Nephron (organoid): ENCODE measurements at regions not wholly inside any gene's neighbourhood (a gene's known extent, or its start where the extent isn't known, plus 50 kb on each side); places are given as distances from the start of the nearest gene placed in this dataset.

Experiments
- H3K27ac Mint-ChIP-seq, 3 experiments: 2 replicates each; pipeline ENCODE4 v1.8.0; 2020; ENCODE audit warnings: mixed read lengths in 3 of 3, mild to moderate bottlenecking in 2 of 3, moderate library complexity in 1 of 3
- H3K27me3 Mint-ChIP-seq: 2 replicates; pipeline ENCODE4 v1.8.0; 2021; ENCODE audit warnings: low read depth, mild to moderate bottlenecking, moderate library complexity, mixed read lengths
- H3K36me3 Mint-ChIP-seq: 2 replicates; pipeline ENCODE4 v1.8.0; 2020; ENCODE audit warnings: low read depth, mixed read lengths
- H3K4me1 Mint-ChIP-seq: 2 replicates; pipeline ENCODE4 v1.8.0; 2020; ENCODE audit warnings: mixed read lengths
- H3K4me3 Mint-ChIP-seq, 3 experiments: 2 replicates each; pipeline ENCODE4 v1.8.0; 2020; ENCODE audit warnings: mild to moderate bottlenecking in 3 of 3, mixed read lengths in 3 of 3, moderate library complexity in 2 of 3
- H3K9me3 Mint-ChIP-seq: 2 replicates; pipeline ENCODE4 v1.8.0; 2020; ENCODE audit warnings: mixed read lengths
- TF ChIP-seq, protein P1 (sequence below), 3 experiments: fragments of 200-600 bp; sonication (generic); IDR thresholded peaks; one replicate each; pipeline ENCODE4 v1.5.0; 2021; ENCODE audit warnings: antibody characterized with exemption in 3 of 3; ENCODE audit not compliant: unreplicated experiment in 3 of 3

DNA sequence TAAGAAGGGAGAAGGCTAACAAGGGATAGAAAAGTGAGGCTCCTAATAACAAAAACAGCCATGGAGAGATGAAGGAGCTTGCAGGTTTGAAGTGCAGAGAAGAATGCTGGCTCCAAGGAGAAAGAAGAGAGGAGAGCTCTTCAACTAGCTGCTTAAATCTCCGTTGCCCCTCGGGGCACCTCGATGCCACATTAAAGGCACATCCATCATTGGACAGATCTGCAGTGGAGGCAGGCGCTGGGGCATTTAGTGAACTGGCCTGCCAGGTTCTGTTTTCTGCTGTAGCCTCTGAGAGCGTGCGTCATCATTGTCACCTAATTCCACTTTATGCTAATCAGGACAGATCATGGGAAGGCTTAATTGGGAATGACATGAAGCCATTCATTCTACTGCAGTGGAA, 1426.2 kb upstream of the WWC1 start:
- TF ChIP-seq, protein P1, sequence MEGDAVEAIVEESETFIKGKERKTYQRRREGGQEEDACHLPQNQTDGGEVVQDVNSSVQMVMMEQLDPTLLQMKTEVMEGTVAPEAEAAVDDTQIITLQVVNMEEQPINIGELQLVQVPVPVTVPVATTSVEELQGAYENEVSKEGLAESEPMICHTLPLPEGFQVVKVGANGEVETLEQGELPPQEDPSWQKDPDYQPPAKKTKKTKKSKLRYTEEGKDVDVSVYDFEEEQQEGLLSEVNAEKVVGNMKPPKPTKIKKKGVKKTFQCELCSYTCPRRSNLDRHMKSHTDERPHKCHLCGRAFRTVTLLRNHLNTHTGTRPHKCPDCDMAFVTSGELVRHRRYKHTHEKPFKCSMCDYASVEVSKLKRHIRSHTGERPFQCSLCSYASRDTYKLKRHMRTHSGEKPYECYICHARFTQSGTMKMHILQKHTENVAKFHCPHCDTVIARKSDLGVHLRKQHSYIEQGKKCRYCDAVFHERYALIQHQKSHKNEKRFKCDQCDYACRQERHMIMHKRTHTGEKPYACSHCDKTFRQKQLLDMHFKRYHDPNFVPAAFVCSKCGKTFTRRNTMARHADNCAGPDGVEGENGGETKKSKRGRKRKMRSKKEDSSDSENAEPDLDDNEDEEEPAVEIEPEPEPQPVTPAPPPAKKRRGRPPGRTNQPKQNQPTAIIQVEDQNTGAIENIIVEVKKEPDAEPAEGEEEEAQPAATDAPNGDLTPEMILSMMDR (IDR thresholded peaks at IDR 0.05; ENCODE audit: unreplicated experiment in 3 of 3): no peak
- Mint-ChIP-seq H3K4me1 (no peaks in the 10 kb centered on the region), H3K36me3 (no peaks in the 10 kb centered on the region), H3K9me3 (no peaks in the 10 kb centered on the region), H3K4me3 (no peak overlapping the region), H3K27ac (no peak overlapping the region), H3K27me3 (no peaks in the 10 kb centered on the region)

GRCh38 chr5:166880456-166880855, 1411.0 kb upstream of the WWC1 start:
- H3K4me1 Mint-ChIP-seq: peaks cover 4% of the 10 kb centered on the region
- TF ChIP-seq, protein P1 (IDR thresholded peaks at IDR 0.05; ENCODE audit: unreplicated experiment in 3 of 3): no peak
- H3K4me3 Mint-ChIP-seq: no peak overlapping the region
- H3K36me3 Mint-ChIP-seq: no peaks in the 10 kb centered on the region
- no peaks in the 10 kb centered on the region for H3K27me3 Mint-ChIP-seq
- no peak overlapping the region for H3K27ac Mint-ChIP-seq
- H3K9me3 Mint-ChIP-seq: no peaks in the 10 kb centered on the region

DNA sequence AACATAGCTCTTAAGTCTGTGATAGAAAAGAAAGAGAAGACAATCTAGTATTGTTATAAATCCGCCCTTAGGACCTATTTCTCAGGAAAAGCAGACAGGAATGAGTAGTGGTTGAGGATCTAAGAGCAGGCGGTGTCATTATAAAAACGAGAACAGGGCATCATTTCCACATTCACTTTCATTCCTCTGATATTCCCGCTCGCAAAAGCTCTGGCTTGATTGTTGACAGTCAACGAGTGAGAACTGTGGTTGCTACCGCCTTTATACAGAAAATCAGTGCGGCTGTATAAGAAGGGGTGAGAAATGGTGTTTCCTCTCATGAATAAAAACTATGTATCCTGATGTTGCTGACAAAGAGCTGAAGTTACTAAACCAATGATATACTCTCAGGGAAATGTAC, 1409.6 kb upstream of the WWC1 start:
- Mint-ChIP-seq H3K4me1 (peaks cover 4% of the 10 kb centered on the region), H3K9me3 (no peaks in the 10 kb centered on the region), H3K36me3 (no peaks in the 10 kb centered on the region), H3K27ac (no peak overlapping the region), H3K27me3 (no peaks in the 10 kb centered on the region), H3K4me3 (no peak overlapping the region)
- TF ChIP-seq, protein P1 (IDR thresholded peaks at IDR 0.05; ENCODE audit: unreplicated experiment in 3 of 3): no peak

GRCh38 chr5:166883016-166883415, 1408.4 kb upstream of the WWC1 start:
- H3K27me3 Mint-ChIP-seq: no peaks in the 10 kb centered on the region
- H3K9me3 Mint-ChIP-seq: no peaks in the 10 kb centered on the region
- peaks cover 4% of the 10 kb centered on the region for H3K4me1 Mint-ChIP-seq
- no peaks in the 10 kb centered on the region for H3K36me3 Mint-ChIP-seq
- H3K27ac Mint-ChIP-seq: no peak overlapping the region
- no peak overlapping the region for H3K4me3 Mint-ChIP-seq
- TF ChIP-seq, protein P1 (IDR thresholded peaks at IDR 0.05; ENCODE audit: unreplicated experiment in 3 of 3): no peak

DNA sequence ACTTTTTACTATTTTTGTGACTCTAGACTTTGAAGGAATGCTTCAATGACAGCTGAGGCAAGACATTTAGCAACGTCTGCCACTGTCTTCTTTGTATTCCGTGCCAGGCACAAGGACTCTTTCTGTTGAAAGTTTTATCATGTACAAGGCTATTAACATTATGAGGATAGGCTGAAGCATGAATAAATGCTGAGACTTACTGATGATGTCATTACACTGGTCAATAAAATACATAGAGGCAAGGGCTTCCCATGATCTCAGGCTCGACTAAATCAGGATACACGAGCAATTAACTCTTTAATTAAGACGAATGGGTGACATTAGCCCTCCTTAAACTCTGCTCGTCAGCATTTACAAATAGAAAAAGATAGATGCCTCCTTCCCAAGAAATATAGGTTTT, 1393.3 kb upstream of the WWC1 start:
- no peaks in the 10 kb centered on the region for H3K36me3 Mint-ChIP-seq
- TF ChIP-seq, protein P1 (IDR thresholded peaks at IDR 0.05; ENCODE audit: unreplicated experiment in 3 of 3): no peak
- H3K9me3 Mint-ChIP-seq: no peaks in the 10 kb centered on the region
- no peak overlapping the region for H3K4me3 Mint-ChIP-seq
- no peaks in the 10 kb centered on the region for H3K4me1 Mint-ChIP-seq
- no peaks in the 10 kb centered on the region for H3K27me3 Mint-ChIP-seq
- H3K27ac Mint-ChIP-seq: no peak overlapping the region

DNA sequence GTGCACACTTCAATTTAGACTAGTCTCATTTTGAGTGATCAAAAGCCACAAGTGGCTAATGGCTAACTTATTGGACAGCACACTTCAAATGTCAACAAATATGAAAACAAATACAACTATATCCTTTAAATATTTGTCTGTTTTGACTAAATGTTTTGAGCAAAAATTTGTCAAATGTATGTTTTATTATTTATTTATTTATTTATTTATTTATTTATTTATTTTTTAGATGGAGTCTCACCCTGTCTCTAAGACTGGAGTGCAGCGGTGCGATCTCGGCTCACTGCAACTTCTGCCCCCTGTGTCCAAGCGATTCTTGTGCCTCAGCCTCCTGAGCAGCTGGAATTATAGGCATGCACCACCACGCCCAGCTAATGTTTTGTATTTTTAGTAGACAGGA, 1392.1 kb upstream of the WWC1 start:
- H3K9me3 Mint-ChIP-seq: no peaks in the 10 kb centered on the region
- no peaks in the 10 kb centered on the region for H3K4me1 Mint-ChIP-seq
- H3K36me3 Mint-ChIP-seq: no peaks in the 10 kb centered on the region
- TF ChIP-seq, protein P1 (IDR thresholded peaks at IDR 0.05; ENCODE audit: unreplicated experiment in 3 of 3): no peak
- no peak overlapping the region for H3K27ac Mint-ChIP-seq
- H3K4me3 Mint-ChIP-seq: no peak overlapping the region
- no peaks in the 10 kb centered on the region for H3K27me3 Mint-ChIP-seq
